ENCODE measurements at regions not wholly inside any gene's neighbourhood (a gene's known extent, or its start where the extent isn't known, plus 50 kb on each side); places are given as distances from the start of the nearest gene placed in this dataset.

DNA sequence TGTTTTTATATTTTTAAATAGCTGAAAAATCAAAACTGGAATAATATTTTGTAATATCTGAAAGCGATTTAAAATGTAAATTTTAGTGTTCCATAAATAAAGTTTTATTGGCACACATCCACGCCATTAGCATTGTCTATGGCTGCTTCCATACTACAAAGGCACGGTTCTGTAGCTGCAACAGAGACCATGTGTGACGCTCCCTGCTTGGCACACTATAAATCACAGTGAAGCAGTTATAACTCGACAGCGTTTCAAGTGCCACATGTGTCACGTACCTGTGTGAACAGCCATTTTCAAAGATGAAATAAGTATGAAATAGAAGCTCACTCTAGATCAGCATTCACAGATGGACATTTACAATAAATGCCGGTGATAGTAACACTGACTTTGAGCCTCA, 810.1 kb upstream of the WWC1 start:
- no peaks in the 10 kb centered on the region for H3K36me3 Mint-ChIP-seq (ENCODE audit: low read depth)
- no peaks in the 10 kb centered on the region for H3K27me3 Mint-ChIP-seq (ENCODE audit: insufficient read depth)
- H3K4me1 Mint-ChIP-seq, result no peaks in the 10 kb centered on the region
- no peaks in the 10 kb centered on the region for H3K9me3 Mint-ChIP-seq
- H3K36me3 ChIP-seq (ENCODE audit: control insufficient read depth, insufficient read depth, low read length), result no peaks in the 10 kb centered on the region
- no peak overlapping the region for H3K9ac ChIP-seq (ENCODE audit: extremely low read depth, low read length, poor library complexity, severe bottlenecking)
- WGBS, 2 experiments (ENCODE audit: insufficient coverage in 1 of 2, insufficient read length in 1 of 2), result 94 to 95% methylated on average over 8 of the region's 8 CpGs
- TF ChIP-seq, protein P1, sequence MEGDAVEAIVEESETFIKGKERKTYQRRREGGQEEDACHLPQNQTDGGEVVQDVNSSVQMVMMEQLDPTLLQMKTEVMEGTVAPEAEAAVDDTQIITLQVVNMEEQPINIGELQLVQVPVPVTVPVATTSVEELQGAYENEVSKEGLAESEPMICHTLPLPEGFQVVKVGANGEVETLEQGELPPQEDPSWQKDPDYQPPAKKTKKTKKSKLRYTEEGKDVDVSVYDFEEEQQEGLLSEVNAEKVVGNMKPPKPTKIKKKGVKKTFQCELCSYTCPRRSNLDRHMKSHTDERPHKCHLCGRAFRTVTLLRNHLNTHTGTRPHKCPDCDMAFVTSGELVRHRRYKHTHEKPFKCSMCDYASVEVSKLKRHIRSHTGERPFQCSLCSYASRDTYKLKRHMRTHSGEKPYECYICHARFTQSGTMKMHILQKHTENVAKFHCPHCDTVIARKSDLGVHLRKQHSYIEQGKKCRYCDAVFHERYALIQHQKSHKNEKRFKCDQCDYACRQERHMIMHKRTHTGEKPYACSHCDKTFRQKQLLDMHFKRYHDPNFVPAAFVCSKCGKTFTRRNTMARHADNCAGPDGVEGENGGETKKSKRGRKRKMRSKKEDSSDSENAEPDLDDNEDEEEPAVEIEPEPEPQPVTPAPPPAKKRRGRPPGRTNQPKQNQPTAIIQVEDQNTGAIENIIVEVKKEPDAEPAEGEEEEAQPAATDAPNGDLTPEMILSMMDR (conservative IDR thresholded peaks at IDR 0.05), result no peak
- no peaks in the 10 kb centered on the region for H3K9me3 ChIP-seq (ENCODE audit: control insufficient read depth, low read length)
- H3K4me3 Mint-ChIP-seq, result no peak overlapping the region
- no peak overlapping the region for H3K27ac Mint-ChIP-seq
- H3K4me1 ChIP-seq (ENCODE audit: control insufficient read depth, insufficient read depth, low read length), result no peaks in the 10 kb centered on the region
- H3K27me3 ChIP-seq (ENCODE audit: control insufficient read depth, insufficient read depth, low read length, poor library complexity, severe bottlenecking), result no peaks in the 10 kb centered on the region
- H3K4me3 ChIP-seq (ENCODE audit: low read length), result no peak overlapping the region
- H3K27ac ChIP-seq (ENCODE audit: low read depth, low read length), result no peak overlapping the region
- no peak for DNase-seq

DNA sequence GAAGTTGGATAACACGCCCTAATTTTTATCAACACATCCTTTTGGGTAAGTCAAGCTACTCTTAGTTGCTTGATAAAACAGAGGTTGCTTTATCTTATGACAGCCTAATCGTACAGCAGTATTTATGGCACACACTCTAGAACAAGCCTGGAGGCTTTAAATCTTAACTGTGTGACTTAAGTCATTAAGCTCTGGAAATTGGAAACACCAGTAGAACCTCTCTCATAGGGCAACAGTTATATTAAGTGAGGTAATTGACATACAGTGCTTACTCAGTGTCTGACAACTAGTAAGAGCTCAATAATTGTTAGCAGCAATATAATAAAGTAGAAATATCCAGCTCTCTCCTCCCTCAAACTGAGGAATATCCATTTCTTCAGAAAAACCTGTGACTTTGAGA, 808.9 kb upstream of the WWC1 start:
- Mint-ChIP-seq H3K27ac (no peak overlapping the region), H3K4me1 (no peaks in the 10 kb centered on the region), H3K36me3 (ENCODE audit: low read depth) (no peaks in the 10 kb centered on the region), H3K4me3 (no peak overlapping the region), H3K9me3 (no peaks in the 10 kb centered on the region), H3K27me3 (ENCODE audit: insufficient read depth) (no peaks in the 10 kb centered on the region)
- no peaks in the 10 kb centered on the region for H3K4me1 ChIP-seq (ENCODE audit: control insufficient read depth, insufficient read depth, low read length)
- H3K9ac ChIP-seq (ENCODE audit: extremely low read depth, low read length, poor library complexity, severe bottlenecking), result no peak overlapping the region
- H3K36me3 ChIP-seq (ENCODE audit: control insufficient read depth, insufficient read depth, low read length), result no peaks in the 10 kb centered on the region
- no peak overlapping the region for H3K4me3 ChIP-seq (ENCODE audit: low read length)
- no peaks in the 10 kb centered on the region for H3K9me3 ChIP-seq (ENCODE audit: control insufficient read depth, low read length)
- TF ChIP-seq, protein P1 (conservative IDR thresholded peaks at IDR 0.05), result no peak
- no peak for DNase-seq
- H3K27me3 ChIP-seq (ENCODE audit: control insufficient read depth, insufficient read depth, low read length, poor library complexity, severe bottlenecking), result no peaks in the 10 kb centered on the region
- H3K27ac ChIP-seq (ENCODE audit: low read depth, low read length), result no peak overlapping the region
- 91 to 100% methylated on average over 1 to 2 of the region's 2 CpGs for WGBS, 2 experiments (ENCODE audit: insufficient coverage in 1 of 2, insufficient read length in 1 of 2)

DNA sequence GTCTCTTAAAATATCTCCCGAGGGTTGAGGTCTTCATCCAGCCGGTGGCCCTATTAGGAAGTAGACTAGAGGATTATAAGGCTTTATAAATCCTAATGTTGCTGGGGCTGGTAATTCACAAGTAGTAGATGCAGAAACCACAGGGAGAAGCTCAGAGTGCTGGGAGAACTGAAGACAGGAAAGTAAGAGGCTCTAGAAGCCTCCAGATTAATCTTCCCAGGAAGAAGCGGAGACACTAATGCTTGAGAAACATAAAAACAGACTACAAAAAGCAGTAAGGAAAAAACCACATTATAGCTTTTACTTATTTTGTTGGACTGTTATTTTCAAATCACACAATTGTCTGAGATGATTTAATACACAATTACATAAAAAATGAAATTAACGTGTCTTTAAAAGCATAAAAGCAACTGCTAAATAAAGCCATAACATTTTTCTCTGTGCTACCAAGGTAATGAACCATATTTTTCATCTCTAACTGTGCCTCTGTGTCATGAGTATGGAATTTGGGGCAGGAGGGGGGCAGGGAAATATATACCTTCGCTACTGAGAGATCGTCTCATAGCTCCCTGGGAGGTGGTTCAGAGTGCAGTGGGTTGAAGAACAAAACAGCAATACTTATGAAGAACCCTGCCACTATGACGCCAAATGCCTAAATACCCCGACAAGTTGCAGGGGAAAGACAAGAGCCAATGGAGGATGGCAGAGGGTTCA, 806.2 kb upstream of the WWC1 start:
- Mint-ChIP-seq H3K27me3 (ENCODE audit: insufficient read depth) (no peaks in the 10 kb centered on the region), H3K9me3 (no peaks in the 10 kb centered on the region)

More for the DNA sequence above, 806.2 kb upstream of the WWC1 start:
- Histone ChIP-seq H3K27ac (ENCODE audit: low read depth, low read length) (no peak overlapping the region), H3K36me3 (ENCODE audit: control insufficient read depth, insufficient read depth, low read length) (no peaks in the 10 kb centered on the region), H3K9me3 (ENCODE audit: control insufficient read depth, low read length) (no peaks in the 10 kb centered on the region), H3K9ac (ENCODE audit: extremely low read depth, low read length, poor library complexity, severe bottlenecking) (no peak overlapping the region), H3K4me1 (ENCODE audit: control insufficient read depth, insufficient read depth, low read length) (no peaks in the 10 kb centered on the region), H3K4me3 (ENCODE audit: low read length) (no peak overlapping the region), H3K27me3 (ENCODE audit: control insufficient read depth, insufficient read depth, low read length, poor library complexity, severe bottlenecking) (no peaks in the 10 kb centered on the region)
- Mint-ChIP-seq H3K4me1 (no peaks in the 10 kb centered on the region), H3K4me3 (no peak overlapping the region), H3K27ac (no peak overlapping the region), H3K36me3 (ENCODE audit: low read depth) (no peaks in the 10 kb centered on the region)
- TF ChIP-seq, protein P1 (conservative IDR thresholded peaks at IDR 0.05), result no peak
- WGBS, 2 experiments (ENCODE audit: insufficient coverage in 1 of 2, insufficient read length in 1 of 2), result 81 to 94% methylated on average over 4 to 8 of the region's 8 CpGs
- no peak for DNase-seq

Data from endodermal cell (in vitro differentiated cells).